Inferior parietal cortex (tissue), 1 donor: ENCODE measurements at regions not wholly inside any gene's neighbourhood (a gene's known extent, or its start where the extent isn't known, plus 50 kb on each side); places are given as distances from the start of the nearest gene placed in this dataset.
"Not testable (repeated sequence)": the region's sequence is repeated elsewhere in the genome, so short reads cannot be mapped to it uniquely, and the experiment has no call there.

Experiments used
- DNase-seq: peaks from one replicate; pipeline ENCODE4 v3.0.0-alpha.2; 2016; ENCODE audit errors: extremely low spot score

DNA sequence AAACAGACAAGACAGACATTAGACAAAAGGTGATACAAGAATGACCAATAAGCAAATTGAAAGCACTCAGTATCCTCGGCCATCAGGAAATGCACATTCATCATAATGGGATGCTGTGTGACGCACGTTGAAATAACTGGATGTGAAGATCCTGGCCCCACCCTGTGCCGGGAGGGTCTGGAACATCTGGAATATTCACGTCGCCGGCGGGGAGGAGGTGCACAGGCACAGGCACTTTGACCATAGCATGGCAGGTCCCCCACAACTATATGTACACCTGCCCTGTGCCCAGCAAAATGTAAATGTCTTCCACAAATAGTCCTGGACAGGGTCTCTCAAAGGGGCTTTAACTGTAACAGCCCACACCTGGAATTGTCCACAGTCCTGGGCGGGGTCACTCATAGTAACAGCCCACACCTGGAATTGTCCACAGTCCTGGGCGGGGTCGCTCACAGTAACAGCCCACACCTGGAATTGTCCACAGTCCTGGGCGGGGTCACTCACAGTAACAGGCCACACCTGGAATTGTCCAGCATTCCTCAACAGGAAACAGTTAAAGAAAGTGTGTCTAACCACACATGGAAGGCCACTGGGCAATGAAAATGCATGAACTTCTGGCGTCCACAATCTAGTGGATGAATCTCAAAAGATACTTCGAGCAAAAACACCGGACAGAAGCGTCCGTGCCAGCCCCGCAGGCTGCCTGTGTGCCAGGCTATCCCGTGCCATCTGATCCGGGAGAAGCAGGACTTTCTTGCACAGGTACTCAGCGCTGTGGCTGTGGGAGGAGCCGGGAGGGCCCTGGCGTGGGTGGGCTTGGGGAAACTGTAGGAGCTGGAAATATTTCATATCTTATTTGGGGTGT, 113.4 kb downstream of the RTP5 start:
- DNase-seq, result no peak

DNA sequence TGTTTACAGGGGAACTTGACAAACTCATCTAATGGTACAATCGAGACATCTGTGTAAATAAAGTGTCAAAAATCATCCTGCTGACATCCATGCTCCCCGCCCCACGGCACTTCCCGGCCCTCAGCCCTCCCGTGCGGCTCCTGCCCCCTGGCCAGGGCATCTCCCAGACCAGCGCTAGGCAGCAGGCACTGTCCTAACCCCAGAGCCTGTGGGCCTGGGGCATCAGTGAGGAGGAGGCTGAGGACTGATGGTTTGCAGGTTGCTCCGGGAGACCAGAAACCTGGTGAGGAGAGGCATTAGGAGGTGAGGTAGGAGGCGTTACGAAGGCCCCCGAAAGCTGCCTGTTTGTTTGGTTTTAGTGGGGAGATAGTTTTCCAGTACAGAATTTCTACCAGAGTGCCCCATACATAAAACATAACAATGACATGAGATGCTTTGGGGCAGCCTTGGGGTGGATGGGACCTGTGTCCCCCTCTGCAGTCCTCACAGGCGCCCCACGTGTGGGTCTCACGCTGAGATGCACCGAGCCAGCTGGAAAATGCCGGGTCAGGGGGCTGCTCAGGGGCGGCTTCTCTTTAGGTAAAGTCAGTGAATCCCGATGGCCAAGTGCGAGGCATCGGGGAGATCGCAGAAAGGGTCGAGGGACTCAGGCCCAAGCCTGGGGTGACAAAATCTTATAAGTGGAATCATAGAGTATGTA, 114.2 kb downstream of the RTP5 start:
- DNase-seq, result no peak

DNA sequence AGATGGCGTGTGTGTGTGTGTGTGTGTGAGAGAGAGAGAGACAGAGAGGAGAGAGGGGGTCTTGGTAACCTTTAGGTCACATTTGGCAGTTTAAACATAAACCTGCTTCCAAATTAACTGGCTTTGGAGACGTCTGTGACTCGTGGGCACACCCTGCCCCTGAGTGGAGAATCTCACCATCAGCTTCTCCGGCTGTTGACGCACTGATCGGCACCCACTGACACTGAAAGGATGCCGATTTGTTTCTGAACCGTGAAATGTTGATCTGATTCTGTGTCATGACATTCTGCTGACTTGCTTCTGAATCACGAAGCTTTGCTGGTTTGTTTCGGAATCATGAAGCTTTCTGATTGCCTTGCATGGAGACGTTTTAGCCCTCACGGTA, 114.7 kb downstream of the RTP5 start:
- DNase-seq, result no peak

DNA sequence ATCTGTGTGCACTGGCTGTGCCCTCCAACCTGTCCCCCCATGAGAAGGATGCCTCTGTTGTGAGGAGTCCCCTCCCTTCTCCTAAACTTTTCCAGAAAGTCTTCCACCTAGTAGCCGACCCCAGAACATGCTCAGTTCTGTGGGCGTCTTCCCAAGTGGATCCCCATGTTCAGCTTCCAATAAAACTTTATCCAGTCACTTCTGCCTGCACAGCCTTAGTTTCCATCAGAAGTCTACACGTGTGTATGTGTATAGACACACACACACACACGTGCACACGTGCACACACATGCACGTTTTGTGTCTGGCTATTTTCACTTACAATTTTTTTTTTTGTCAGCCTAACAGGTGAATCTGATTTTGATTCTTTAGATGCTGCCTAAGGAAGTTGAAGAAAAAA, 115.1 kb downstream of the RTP5 start:
- no peak for DNase-seq

DNA sequence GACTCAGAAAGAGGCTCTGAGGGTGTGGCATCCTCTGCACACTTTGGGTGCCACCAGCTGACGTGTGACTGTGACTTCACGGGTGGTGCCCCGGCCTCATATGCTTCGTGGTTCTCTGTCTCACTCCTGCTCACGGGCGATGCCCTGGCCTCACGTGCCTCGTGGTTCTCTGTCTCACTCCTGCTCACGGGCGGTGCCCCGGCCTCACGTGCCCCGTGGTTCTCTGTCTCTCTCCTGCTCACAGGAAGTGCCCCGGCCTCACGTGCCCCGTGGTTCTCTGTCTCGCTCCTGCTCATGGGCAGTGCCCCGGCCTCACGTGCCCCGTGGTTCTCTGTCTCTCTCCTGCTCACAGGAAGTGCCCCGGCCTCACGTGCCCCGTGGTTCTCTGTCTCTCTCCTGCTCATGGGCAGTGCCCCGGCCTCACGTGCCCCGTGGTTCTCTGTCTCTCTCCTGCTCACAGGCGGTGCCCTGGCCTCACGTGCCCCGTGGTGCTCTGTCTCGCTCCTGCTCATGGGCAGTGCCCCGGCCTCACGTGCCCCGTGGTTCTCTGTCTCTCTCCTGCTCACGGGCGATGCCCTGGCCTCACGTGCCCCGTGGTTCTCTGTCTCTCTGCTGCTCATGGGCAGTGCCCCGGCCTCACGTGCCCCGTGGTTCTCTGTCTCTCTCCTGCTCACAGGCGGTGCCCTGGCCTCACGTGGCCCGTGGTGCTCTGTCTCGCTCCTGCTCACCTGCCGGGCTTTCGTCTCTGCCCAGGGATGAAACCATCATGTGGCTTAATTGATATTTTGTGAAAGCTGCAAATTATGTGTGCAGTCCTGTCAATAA, 115.8 kb downstream of the RTP5 start:
- DNase-seq, result not testable (repeated sequence)

DNA sequence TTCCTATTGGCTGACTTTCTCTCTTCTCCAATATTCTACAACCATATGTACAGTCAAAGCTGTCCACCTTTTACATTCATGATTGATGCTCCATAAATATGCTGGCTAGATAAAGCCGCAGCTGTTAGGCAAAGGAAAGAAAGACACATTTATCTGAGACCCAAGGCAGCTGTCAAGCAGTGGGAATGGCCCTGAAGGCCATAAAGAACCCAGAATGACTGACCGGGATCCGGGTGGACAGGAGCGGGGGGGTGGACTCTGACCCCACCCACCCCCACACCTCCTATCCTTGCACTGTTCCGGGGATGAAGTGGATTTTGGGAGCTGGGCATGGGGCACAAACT, 116.4 kb downstream of the RTP5 start:
- no peak for DNase-seq

DNA sequence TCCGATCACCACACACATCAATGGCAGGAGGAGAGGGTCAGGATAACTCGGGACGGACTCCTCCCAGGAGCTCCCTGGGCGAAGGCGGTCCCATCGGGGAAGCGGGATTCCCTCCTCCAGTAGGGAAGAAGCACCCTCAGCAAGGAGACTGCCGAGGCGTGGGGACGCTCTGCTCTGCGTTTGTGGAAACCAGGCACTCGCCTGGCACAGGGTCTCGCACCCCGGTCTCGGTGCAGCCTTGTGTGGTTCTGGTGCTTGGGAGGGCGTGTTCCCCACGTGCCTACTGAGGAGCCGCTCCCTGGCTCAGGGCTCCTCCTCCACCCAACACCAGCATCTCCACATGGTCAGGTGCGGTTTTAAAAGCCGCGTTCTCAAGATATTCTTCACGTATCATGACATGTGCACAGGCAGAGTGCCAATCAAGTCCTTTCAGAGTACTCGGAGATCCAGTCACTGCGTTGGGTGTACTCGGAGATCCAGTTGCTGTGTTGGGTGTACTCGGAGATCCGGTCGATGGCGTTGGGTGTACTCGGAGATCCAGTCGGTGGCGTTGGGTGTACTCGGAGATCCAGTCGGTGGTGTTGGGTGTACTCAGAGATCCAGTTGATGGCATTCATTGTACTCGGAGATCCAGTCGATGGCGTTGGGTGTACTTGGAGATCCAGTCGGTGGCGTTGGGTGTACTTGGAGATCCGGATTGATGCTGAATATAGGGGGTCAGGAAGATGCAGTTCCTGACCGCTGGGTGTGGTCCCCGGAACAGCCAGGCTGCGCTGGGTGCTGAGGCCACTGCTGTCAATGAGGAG, 117.5 kb downstream of the RTP5 start:
- DNase-seq, result no peak

DNA sequence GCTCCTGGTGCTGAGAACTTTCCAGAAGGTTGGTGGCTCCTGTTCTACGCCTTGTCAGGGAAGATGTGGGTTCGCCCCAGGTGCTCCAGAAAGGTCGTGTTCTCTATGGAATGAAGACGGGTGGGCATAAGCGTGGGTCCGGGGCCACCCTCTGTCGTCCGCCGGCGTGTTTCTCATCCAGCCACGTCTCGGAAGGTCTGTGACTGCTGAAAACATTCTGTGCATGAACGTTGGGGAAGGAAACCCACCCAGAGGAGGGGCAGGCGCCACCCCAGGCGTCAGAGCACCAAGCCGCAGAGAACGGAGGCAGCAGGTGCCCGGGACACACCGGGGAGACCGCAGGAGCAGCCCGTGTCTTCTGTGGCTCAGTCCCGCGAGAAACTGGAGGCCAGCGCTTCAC, 118.2 kb downstream of the RTP5 start:
- no peak for DNase-seq

DNA sequence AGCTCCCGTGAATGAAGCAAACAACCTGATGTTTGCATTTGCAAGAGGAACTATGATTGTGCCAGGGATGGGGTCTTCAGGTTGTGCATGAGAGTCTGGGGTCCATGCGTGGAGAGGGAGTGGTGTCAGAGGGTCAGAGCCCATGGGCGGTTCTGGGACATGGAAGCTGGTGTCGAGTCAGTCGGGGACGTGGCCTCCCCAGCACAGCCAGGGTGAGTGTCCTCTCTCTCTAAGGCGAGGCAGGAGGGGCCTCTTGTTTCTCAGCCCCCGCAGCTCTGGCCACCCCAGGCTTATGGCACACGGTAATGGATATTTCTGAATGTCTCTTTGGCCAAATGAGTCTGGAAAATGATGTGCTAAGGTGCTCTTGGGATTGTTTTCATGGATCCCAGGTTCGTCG, 118.6 kb downstream of the RTP5 start:
- DNase-seq, result no peak

DNA sequence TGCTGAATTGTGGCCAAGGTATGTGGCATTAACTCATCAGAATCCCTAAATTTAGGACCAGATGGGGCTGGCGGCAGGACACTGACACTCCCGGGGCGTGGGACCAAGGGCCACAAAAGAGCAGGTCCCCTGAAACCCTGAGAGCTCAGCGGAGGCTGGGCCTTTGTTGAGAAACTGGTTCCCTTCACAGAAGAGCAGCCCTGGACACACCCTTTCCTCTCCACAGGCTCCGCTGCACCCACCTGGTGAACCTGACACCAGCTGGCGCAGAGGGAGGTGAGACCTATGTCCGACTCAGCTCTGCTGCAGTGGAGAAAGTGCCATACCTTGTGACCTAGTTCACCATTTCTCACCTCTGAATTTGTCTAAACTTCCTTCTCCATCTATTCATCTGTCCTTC, 119.5 kb downstream of the RTP5 start:
- no peak for DNase-seq

DNA sequence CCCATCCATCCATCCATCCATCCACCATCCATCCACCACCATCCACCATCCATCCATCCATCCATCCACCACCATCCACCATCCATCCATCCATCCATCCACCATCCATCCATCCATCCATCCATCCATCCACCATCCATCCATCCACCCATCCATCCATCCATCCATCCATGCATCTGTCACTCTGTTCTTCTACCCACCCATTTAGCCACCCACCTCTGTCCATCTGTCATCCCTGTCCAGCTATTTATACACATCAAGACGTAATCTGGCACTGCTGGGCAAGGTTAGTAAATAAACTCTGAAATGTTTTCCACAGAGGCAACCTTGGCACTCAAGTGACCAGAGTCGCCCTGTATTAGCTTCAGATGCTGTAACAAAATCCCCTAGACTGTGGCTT, 120.9 kb downstream of the RTP5 start:
- DNase-seq, result no peak

DNA sequence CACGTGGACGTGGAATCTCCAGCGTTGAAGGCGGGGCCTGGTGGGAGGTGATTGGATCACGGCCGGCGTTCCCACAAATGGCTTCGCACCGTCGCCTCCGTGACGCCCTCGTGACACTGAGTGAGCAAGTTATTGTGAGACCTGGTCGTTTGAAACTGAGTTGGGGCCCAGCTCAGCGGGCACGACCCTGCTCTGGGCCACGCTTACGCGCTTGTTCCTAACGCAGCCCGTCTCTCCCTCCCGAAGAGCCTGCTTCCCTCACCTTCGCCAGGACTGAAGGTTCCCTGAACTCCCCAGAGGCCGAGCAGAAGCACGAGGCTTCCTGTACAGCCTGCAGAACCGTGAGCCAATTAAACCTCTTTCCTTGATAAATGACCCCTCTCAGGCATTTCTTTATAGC, 121.8 kb downstream of the RTP5 start:
- DNase-seq, result no peak

DNA sequence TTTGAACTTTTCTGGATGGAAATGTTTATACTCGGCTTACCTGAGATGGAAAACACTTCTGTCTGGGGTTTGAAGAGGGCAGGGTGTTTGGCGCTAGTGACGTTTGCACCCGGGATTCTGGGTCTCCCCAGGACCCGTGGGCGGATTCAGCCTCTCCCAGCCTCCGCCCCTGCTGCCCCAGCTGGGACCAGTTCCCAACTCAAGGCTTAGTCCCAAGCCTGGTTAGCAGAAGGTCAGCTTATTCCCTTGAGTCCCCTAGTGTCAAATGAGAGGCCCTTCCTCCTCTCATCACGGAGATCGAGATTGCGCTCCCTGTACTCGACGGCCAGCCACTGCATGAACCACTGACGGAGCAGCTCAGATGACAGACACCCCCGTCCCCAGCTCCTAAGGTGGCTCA, 123.2 kb downstream of the RTP5 start:
- no peak for DNase-seq

DNA sequence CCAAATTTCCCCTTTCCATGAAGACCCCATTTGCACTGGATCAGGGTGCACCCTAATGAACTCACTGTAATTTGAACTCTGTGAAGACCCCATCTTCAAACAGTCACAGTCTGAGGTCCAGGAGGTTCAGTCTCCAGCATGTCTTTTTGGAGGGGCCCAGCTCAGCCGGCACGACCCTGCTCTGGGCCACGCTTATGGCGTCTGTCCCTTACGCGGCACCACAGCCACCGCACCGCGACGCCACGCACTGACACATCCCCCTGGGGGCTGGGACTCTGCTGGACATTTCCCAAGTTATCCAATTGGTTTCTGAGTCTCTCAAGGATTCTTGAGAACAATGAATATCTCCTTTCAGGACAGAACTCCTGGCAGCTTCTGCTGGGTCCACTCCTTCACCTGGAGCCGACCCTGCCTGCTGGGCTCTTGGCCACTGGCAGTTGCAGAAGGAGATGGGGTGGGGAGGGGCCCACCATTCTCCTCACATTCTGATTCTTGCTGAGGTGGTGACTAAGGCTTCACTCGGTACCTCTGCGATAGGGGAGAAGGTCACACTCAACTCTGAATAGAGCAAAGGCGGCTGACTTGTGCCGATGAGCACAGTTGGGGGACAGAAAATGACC, 124.0 kb downstream of the RTP5 start:
- no peak for DNase-seq

DNA sequence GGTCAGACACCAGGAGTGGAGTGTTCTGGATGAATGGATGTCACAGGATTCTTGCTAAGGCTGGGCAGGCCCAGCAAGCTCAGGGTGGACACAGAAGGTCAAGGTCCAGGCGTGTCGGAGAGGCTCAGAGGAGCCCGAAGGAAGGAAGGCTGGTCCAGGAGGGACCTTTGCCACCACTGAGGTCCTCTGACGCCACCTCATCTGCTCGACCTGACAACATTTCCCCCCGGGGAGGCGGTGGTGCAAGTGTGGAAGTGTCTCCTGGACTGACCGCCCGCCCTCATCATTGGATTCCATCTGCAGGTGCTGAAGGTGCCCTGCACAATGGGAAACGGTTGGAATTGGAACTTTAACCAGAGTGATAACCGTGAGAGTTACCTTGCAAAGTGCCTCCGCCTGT, 124.6 kb downstream of the RTP5 start:
- DNase-seq, result no peak

DNA sequence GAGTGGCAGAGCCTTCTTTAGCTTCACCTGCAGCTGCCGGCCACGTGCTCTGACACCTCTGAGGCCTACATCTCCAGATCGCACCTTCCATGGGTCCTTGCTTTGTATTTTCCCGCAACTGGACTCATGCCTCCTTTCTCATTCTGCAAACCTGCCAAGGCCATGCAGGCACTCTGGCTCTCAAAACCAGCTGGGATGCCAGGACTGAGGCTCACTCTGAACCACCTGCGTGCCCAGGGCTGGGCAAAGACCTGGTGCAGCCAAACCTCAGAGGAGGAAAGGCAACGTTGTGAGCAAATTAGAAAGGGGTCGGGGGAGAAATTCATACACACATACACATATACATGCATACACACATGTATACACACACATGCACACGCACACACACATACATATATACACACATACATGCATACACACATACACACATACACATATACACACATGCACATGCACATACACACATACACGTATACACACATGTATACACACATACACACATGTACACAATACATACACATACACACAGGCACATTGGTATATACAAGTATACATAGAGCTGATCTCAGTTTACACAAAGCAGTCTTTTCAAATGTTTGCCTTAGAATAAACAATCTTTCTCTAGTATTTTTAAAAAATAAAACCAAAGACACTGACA, 125.2 kb downstream of the RTP5 start:
- no peak for DNase-seq

DNA sequence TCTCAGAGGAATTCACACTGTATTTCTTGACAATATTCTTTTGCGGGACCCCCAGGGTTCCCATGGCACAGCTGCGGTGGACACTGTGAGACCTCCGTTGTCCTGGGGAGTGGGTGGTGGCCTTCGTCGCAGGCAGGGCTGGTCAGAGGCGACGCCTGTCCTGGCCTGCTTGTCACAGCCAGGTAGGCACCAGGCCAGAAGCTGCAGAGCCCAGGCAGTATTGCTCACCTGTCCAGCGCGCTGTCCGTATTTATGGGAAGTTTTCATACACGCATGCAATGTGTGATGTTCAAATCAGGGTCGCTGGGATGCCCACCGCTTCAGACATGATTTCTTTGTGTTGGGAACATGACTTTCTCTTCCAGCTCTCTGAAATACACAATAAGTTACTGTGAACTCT, 126.6 kb downstream of the RTP5 start:
- no peak for DNase-seq

DNA sequence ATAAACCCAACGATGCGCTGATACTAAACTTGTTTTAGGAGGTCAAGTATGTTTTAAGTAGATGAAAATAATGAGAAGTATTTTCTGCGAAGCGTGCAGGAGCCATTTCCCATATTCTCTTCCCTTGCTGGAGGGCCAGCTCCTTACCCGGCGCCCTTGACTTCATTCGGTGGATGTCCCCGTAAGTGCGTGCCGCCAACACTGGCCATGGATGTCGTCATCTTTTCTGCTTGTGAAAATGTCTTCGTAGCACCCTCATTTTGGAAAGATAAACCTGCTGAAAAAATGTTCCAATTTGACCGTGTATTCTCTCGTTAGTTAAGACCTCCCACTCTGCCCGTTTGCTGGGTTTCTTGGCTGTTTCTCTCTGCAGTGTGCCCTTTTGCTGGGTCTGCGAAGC, 127.5 kb downstream of the RTP5 start:
- DNase-seq, result no peak

DNA sequence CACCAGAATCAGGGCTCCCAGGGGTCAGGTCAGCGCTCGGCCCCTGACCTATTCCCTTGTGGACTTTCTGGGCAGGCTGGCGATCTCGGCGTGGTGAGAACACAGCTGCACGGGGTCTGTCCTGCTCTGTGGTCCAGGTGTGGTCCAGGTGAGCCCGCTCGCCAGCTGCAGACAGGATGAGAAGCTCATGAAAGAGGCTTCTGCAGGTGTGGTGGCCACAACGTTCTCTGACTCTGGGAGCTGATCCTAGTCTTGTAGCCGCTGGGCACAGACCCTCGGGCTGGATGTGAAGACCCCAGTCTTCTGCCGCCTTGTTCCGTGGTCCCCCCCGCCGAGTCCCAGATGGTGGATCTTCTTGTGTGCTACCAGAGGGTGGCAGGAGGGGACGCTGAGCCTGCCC, 129.7 kb downstream of the RTP5 start:
- no peak for DNase-seq

DNA sequence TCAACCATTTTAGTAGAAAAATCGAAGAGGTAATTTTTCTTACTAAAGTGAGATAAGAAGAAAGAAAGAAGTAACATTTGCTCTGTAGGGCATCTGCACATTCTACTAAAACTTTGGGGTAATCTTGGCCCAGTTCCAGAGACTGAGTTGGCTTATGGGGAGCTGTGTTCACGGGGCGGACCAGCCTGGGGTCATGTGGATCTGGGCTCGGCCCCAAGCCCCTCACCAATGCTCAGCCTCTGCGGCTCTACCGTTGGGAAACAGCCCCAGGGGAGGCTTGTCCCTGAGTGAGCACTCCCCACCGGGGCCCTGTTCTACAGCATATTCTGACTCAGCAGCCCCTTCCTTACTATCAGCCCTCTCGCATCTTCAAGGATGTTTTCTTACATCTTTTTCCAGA, 132.3 kb downstream of the RTP5 start:
- no peak for DNase-seq

DNA sequence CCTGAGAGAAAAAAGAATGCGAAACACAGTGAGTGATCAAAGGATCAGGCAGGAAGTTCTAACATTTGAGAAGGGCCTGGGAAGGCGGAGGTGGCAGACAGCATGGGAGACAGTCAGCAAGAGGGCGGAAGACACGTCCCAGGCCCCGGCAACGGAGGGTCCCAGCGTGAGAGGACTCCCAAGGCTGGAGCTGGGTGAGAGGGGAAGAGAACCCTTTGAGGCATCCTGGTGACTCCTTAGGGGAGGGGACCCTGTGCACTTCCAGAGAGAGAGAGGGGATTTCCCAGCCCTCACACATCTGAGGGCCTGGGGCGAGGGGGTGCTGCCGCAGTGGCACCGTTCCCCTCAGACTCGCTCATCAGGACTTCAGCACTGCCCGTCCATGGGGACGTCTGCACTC, 133.4 kb downstream of the RTP5 start:
- no peak for DNase-seq
